ENCODE measurements at regions not wholly inside any gene's neighbourhood (a gene's known extent, or its start where the extent isn't known, plus 50 kb on each side); places are given as distances from the start of the nearest gene placed in this dataset.

GRCh38 chr5:38719916-38720315 is 125.9 kb upstream of the OSMR start:
- FAIRE-seq (no peak), ATAC-seq (peak in 1 of 4 donors; percentile 25), DNase-seq (no peak)
- intact Hi-C loops (cut with DNase I), result no loop called here
- H3K4me1 ChIP-seq, result no peaks in the 10 kb centered on the region
- no peaks in the 10 kb centered on the region for H3K27me3 ChIP-seq
- no peaks in the 10 kb centered on the region for H3K9me3 ChIP-seq
- H3K4me3 ChIP-seq, result no peak overlapping the region
- H3K36me3 ChIP-seq, result no peaks in the 10 kb centered on the region
- no peak overlapping the region for H3K27ac ChIP-seq
- 77% methylated on average over 3 of the region's 3 CpGs for WGBS, 2 donors
- TF ChIP-seq CTCF (IDR thresholded peaks at IDR 0.05), result no peak

- FAIRE-seq (no peak), ATAC-seq (no peak), DNase-seq (no peak)
- Histone ChIP-seq H3K4me1 (no peaks in the 10 kb centered on the region), H3K4me3 (no peak overlapping the region), H3K27me3 (no peaks in the 10 kb centered on the region), H3K36me3 (no peaks in the 10 kb centered on the region), H3K27ac (no peak overlapping the region), H3K9me3 (no peaks in the 10 kb centered on the region)
- intact Hi-C loops (cut with DNase I), result no loop called here
- TF ChIP-seq CTCF (IDR thresholded peaks at IDR 0.05), result no peak
- 79 to 90% methylated on average over 6 of the region's 6 CpGs for WGBS, 2 donors
These were observed 125.1 kb upstream of the OSMR start for GRCh38 chr5:38720554-38721361.

GRCh38 chr5:38722918-38723317 is 122.9 kb upstream of the OSMR start:
- DNase-seq (no peak), FAIRE-seq (no peak), ATAC-seq (no peak)
- Histone ChIP-seq H3K4me3 (no peak overlapping the region), H3K36me3 (no peaks in the 10 kb centered on the region), H3K9me3 (no peaks in the 10 kb centered on the region), H3K27ac (no peak overlapping the region), H3K27me3 (no peaks in the 10 kb centered on the region), H3K4me1 (no peaks in the 10 kb centered on the region)
- intact Hi-C loops (cut with DNase I), result no loop called here
- 71 to 74% methylated on average over 5 of the region's 5 CpGs for WGBS, 2 donors
- no peak for TF ChIP-seq CTCF (IDR thresholded peaks at IDR 0.05)

- intact Hi-C loops (cut with DNase I), result no loop called here
- DNase-seq, result no peak
- no peak for TF ChIP-seq CTCF (IDR thresholded peaks at IDR 0.05)
- FAIRE-seq, result no peak
- no peaks in the 10 kb centered on the region for H3K4me1 ChIP-seq
- no peaks in the 10 kb centered on the region for H3K27me3 ChIP-seq
- no peaks in the 10 kb centered on the region for H3K9me3 ChIP-seq
- no peaks in the 10 kb centered on the region for H3K36me3 ChIP-seq
- no peak for ATAC-seq
- WGBS, 2 donors, result 76 to 84% methylated on average over 4 of the region's 4 CpGs
- H3K4me3 ChIP-seq, result no peak overlapping the region
- H3K27ac ChIP-seq, result no peak overlapping the region
These were observed 122.4 kb upstream of the OSMR start for GRCh38 chr5:38723426-38723825.

GRCh38 chr5:38724301-38725030 is 121.3 kb upstream of the OSMR start:
- Histone ChIP-seq H3K36me3 (no peaks in the 10 kb centered on the region), H3K27ac (no peak overlapping the region), H3K4me1 (no peaks in the 10 kb centered on the region), H3K4me3 (no peak overlapping the region), H3K27me3 (no peaks in the 10 kb centered on the region), H3K9me3 (no peaks in the 10 kb centered on the region)
- DNase-seq (no peak), ATAC-seq (no peak), FAIRE-seq (no peak)
- no peak for TF ChIP-seq CTCF (IDR thresholded peaks at IDR 0.05)
- WGBS, 2 donors, result 73 to 88% methylated on average over 2 of the region's 2 CpGs
- intact Hi-C loops (cut with DNase I), result no loop called here

All from pancreas (tissue), 10 donors.